ENCODE measurements at regions not wholly inside any gene's neighbourhood (a gene's known extent, or its start where the extent isn't known, plus 50 kb on each side); places are given as distances from the start of the nearest gene placed in this dataset.

- TF ChIP-seq CTCF (conservative IDR thresholded peaks at IDR 0.05 in 1 of 2, IDR thresholded peaks at IDR 0.05 in 1 of 2; ENCODE audit: extremely low read depth in 1 of 2, insufficient read depth in 1 of 2, low read depth in 1 of 2, low read length in 2 of 2) (no peak), EZH2 (IDR thresholded peaks at IDR 0.05; ENCODE audit: borderline replicate concordance, low read length) (no peak)
Measured at GRCh38 chr4:13174001-13174400, 310.1 kb downstream of the RAB28 start.
